Esophagus squamous epithelium (tissue), 5 donors: ENCODE measurements at regions not wholly inside any gene's neighbourhood (a gene's known extent, or its start where the extent isn't known, plus 50 kb on each side); places are given as distances from the start of the nearest gene placed in this dataset.

Source experiments
- DNase-seq: peaks from one replicate; lab custom pipeline; 2025; lab: John Stamatoyannopoulos, UW
- H3K27ac ChIP-seq, 4 donors: fragments of 200-600 bp; sonication (generic); one replicate each; pipeline ENCODE4 v1.5.1; 2016 to 2019; ENCODE audit warnings: mild to moderate bottlenecking in 1 of 4
- H3K27me3 ChIP-seq, 4 donors: fragments of 200-600 bp; sonication (generic); 1 replicate in 3 of 4; 2 replicates in 1 of 4; pipeline versions ENCODE4 v1.5.1 to v1.6.0; 2017 to 2021; ENCODE audit warnings: antibody characterized with exemption in 1 of 4
- H3K36me3 ChIP-seq, 3 donors: fragments of 200-600 bp; sonication (generic); one replicate each; pipeline ENCODE4 v1.5.1; 2016 to 2019
- H3K4me1 ChIP-seq, 3 donors: fragments of 200-600 bp; sonication (generic); one replicate each; pipeline ENCODE4 v1.5.1; 2017 to 2019
- H3K4me3 ChIP-seq, 4 donors: fragments of 200-600 bp; sonication (generic); 1 replicate in 3 of 4; 2 replicates in 1 of 4; pipeline ENCODE4 v1.5.1; 2016 to 2019; ENCODE audit warnings: mild to moderate bottlenecking in 2 of 4, moderate library complexity in 1 of 4
- H3K9me3 ChIP-seq, 3 donors: fragments of 200-600 bp; sonication (generic); one replicate each; pipeline ENCODE4 v1.5.1; 2016 to 2019
- POLR2A ChIP-seq, 4 donors: fragments of 450-650 bp; IDR thresholded peaks; one replicate each; pipeline ENCODE4 v1.6.1; 2017; ENCODE audit warnings: antibody characterized with exemption in 4 of 4, mild to moderate bottlenecking in 4 of 4, moderate library complexity in 3 of 4
- WGBS, 2 donors: methylation state at CpG; one replicate each; pipeline ENCODE4 v1.1.5; 2018; 5-methylcytosine and 5-hydroxymethylcytosine counted together
- intact Hi-C: fragments of 100-400 bp; cut with DNase I; formaldehyde crosslinking; loops from one replicate; pipeline ENCODE4 v1.15.0; 2022
- TF ChIP-seq, protein P1 (sequence below), 6 experiments: fragments of 450-650 bp in 4 of 6; fragments of 200-600 bp in 2 of 6; sonication (generic) in 2 of 6; IDR thresholded peaks; one replicate each; pipeline ENCODE4 v1.5.1; 2016 to 2019; ENCODE audit warnings: antibody characterized with exemption in 6 of 6, mild to moderate bottlenecking in 4 of 6, moderate library complexity in 4 of 6
- donor health status: DM: yes; HTN: yes; CAD: no.

DNA sequence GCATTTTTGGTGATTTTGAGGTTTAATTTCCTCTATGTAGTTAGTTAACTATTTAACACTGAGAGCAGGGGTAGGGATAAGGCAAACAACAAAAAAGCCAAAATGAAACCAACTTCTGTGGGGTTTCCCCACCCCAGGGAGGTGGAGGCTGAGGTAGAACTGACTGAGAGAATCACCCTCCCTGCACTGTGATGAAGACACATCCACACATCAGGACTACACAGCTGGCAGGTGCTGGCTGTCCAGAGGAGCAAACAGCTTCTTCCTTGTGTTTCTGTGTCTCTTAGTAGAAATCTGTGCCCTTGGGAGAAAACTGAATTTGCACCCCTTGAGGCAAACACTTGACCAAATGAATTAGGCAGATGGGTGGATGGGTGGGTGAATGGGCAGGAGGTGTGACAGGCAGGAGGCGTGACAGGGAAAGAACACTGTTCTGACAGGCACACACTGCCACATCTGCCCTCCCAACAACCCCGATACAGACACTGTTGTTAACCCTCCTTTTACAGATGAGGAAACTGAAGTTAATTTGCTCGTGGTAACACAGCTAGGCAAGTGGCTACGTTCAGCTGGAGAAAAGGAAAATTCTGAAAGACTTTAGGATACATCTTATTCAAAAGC, 62.9 kb upstream of the AMZ2 start:
- peaks cover 0 to 34% (median 17%) of the 10 kb centered on the region in 3 donors for H3K4me1 ChIP-seq
- H3K4me3 ChIP-seq = no peak overlapping the region
- peak overlapping the region in 3 of 4 donors; percentile 34 to 69 (median 39) for H3K27ac ChIP-seq
- no peaks in the 10 kb centered on the region for H3K9me3 ChIP-seq
- H3K36me3 ChIP-seq = no peaks in the 10 kb centered on the region
- WGBS, 2 donors = 31 to 56% methylated on average over 4 of the region's 4 CpGs
- no peak for DNase-seq
- no peaks in the 10 kb centered on the region for H3K27me3 ChIP-seq
- intact Hi-C loops = no loop called here
- TF ChIP-seq POLR2A (IDR thresholded peaks at IDR 0.05) = no peak
- TF ChIP-seq, protein P1, sequence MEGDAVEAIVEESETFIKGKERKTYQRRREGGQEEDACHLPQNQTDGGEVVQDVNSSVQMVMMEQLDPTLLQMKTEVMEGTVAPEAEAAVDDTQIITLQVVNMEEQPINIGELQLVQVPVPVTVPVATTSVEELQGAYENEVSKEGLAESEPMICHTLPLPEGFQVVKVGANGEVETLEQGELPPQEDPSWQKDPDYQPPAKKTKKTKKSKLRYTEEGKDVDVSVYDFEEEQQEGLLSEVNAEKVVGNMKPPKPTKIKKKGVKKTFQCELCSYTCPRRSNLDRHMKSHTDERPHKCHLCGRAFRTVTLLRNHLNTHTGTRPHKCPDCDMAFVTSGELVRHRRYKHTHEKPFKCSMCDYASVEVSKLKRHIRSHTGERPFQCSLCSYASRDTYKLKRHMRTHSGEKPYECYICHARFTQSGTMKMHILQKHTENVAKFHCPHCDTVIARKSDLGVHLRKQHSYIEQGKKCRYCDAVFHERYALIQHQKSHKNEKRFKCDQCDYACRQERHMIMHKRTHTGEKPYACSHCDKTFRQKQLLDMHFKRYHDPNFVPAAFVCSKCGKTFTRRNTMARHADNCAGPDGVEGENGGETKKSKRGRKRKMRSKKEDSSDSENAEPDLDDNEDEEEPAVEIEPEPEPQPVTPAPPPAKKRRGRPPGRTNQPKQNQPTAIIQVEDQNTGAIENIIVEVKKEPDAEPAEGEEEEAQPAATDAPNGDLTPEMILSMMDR (IDR thresholded peaks at IDR 0.05) = no peak

DNA sequence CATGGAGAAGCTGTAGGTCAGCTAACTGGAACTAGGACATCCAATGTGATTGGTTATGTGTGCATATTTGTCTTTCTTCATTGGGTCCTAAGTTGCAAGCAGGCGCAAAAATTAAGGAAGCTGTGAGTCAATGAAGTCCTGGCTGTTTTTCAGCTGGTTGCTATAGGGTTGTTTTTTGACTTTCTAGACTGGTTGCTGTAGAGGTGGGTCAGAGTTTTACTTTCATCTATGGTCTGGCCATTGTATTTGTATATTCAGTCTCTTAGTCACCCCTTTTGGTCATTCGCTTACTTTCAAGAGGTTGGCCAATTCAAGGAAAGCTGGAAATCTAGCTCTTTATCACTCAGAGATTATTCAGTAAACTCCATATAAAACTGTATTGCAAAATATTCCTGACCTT, 62.0 kb upstream of the AMZ2 start:
- H3K4me3 ChIP-seq = no peak overlapping the region
- 69 to 83% methylated on average over 2 of the region's 2 CpGs for WGBS, 2 donors
- no peak for TF ChIP-seq POLR2A (IDR thresholded peaks at IDR 0.05)
- TF ChIP-seq, protein P1 (IDR thresholded peaks at IDR 0.05) = no peak
- peaks cover 0 to 34% (median 17%) of the 10 kb centered on the region in 3 donors for H3K4me1 ChIP-seq
- intact Hi-C loops = no loop called here
- no peaks in the 10 kb centered on the region for H3K36me3 ChIP-seq
- H3K27ac ChIP-seq = no peak overlapping the region
- H3K9me3 ChIP-seq = no peaks in the 10 kb centered on the region
- H3K27me3 ChIP-seq = no peaks in the 10 kb centered on the region
- no peak for DNase-seq

DNA sequence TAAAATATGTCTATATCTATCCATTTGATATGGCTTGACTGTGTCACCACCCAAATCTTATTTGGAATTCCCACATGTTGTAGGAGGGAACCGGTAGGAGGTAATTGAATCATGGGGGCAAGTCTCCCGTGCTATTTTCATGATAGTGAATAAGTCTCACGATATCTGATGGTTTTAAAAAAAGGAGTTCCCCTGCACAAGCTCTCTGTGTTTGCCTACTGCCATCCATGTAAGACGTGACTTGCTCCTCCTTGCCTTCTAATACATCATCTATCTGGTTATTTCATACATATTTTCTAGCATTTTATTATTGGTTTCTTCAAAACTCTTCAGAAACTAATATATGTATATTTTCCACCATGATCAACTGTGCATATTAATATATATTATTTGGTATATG, 57.3 kb upstream of the AMZ2 start:
- no peak overlapping the region for H3K4me3 ChIP-seq
- TF ChIP-seq POLR2A (IDR thresholded peaks at IDR 0.05) = no peak
- TF ChIP-seq, protein P1 (IDR thresholded peaks at IDR 0.05) = no peak
- H3K27ac ChIP-seq = no peak overlapping the region
- WGBS, 2 donors = 84 to 94% methylated on average over 4 of the region's 4 CpGs
- DNase-seq = no peak
- peaks cover 0 to 4% (median 0%) of the 10 kb centered on the region in 4 donors for H3K27me3 ChIP-seq
- peaks cover 0 to 5% (median 3%) of the 10 kb centered on the region in 3 donors for H3K4me1 ChIP-seq
- intact Hi-C loops = no loop called here
- no peaks in the 10 kb centered on the region for H3K9me3 ChIP-seq
- H3K36me3 ChIP-seq = no peaks in the 10 kb centered on the region

DNA sequence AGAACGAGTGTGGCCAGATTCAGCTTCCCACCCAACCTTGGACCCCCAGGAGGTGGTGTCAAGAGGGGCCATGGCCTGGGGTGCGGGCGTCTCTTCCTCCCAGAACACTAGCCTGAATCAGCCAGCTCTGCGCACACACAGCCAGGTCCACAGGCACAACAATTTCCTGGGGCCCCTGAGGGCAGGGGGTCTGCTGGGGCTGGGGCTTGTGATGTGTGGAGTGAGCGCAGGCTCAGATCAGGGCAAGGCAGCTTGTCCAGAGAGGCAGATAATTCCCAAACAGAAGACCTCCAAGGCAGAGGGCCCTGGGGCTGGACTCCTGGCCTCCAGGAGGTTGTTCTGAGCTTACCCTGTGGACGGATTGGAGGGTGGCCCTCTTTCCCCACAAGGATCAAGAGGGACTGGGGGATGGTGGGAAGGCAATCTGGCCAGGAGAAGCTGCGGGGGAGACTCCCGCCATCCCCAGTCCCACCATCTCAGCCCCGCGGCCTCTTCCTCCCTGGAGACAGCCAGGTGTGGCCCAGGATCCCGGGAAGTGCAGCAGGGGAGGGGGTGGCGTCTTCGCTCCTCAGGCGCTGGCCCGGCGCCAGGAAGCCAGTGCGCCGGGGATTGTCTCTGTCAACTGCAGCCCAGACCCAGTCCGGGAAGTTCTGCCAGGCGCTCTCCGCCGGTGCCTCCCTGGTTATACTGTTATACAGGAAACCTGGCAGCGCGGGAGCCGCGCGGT, 52.0 kb upstream of the AMZ2 start:
- no peak overlapping the region for H3K27ac ChIP-seq
- H3K27me3 ChIP-seq = peaks cover 2 to 58% (median 12%) of the 10 kb centered on the region in 4 donors
- TF ChIP-seq, protein P1 (IDR thresholded peaks at IDR 0.05) = no peak
- no peak for TF ChIP-seq POLR2A (IDR thresholded peaks at IDR 0.05)
- 25 to 34% methylated on average over 4 of the region's 27 CpGs for WGBS, 2 donors
- H3K4me3 ChIP-seq = peak overlapping the region; percentile 28 to 63 (median 51)
- H3K36me3 ChIP-seq = no peaks in the 10 kb centered on the region
- no peaks in the 10 kb centered on the region for H3K9me3 ChIP-seq
- DNase-seq = no peak
- intact Hi-C loops = no loop called here
- peaks cover 41 to 52% (median 46%) of the 10 kb centered on the region in 3 donors for H3K4me1 ChIP-seq
